CD14-positive monocyte (primary cell): ENCODE measurements at regions not wholly inside any gene's neighbourhood (a gene's known extent, or its start where the extent isn't known, plus 50 kb on each side); places are given as distances from the start of the nearest gene placed in this dataset.

ENCODE experiments used
- DNase-seq, 3 donors: peaks; one replicate each; pipeline ENCODE4 v3.0.0-alpha.2; 2011 to 2022
- H2AFZ ChIP-seq: 2 replicates; pipeline ENCODE4 v1.6.0; 2012; ENCODE audit warnings: mild to moderate bottlenecking, low read depth, low read length, inconsistent platforms; ENCODE audit not compliant: insufficient read depth, poor library complexity, severe bottlenecking
- H3K27ac ChIP-seq, 2 donors: 1 replicate in 1 of 2; 2 replicates in 1 of 2; pipeline ENCODE4 v1.5.1; 2012 to 2013; ENCODE audit warnings: low read length in 2 of 2, control low read depth in 1 of 2, inconsistent platforms in 1 of 2, low read depth in 1 of 2, mild to moderate bottlenecking in 1 of 2
- H3K27me3 ChIP-seq, 2 donors: one replicate each; pipeline versions ENCODE4 v1.6.0 to v1.6.1; 2011 to 2013; ENCODE audit warnings: low read length in 2 of 2; ENCODE audit not compliant: control insufficient read depth in 2 of 2, insufficient read depth in 2 of 2
- H3K36me3 ChIP-seq, 2 donors: replicated peaks in 1 of 2; 1 replicate in 1 of 2; 2 replicates in 1 of 2; pipeline versions ENCODE4 v1.5.1 to v1.6.1; 2012 to 2013; ENCODE audit warnings: low read length in 2 of 2, control low read depth in 1 of 2, inconsistent platforms in 1 of 2, mild to moderate bottlenecking in 1 of 2; ENCODE audit not compliant: insufficient read depth in 2 of 2, control insufficient read depth in 1 of 2
- H3K4me1 ChIP-seq, 2 donors: 1 replicate in 1 of 2; 2 replicates in 1 of 2; pipeline versions ENCODE4 v1.5.1 to v1.6.1; 2012 to 2013; ENCODE audit warnings: low read length in 2 of 2, control low read depth in 1 of 2, inconsistent platforms in 1 of 2, mild to moderate bottlenecking in 1 of 2, moderate library complexity in 1 of 2; ENCODE audit not compliant: insufficient read depth in 2 of 2, control insufficient read depth in 1 of 2
- H3K4me2 ChIP-seq: replicated peaks from 2 replicates; pipeline ENCODE3; 2012; ENCODE audit warnings: low read length, moderate library complexity, mild to moderate bottlenecking; ENCODE audit not compliant: poor library complexity, severe bottlenecking; ENCODE audit errors: extremely low read depth
- H3K4me3 ChIP-seq, 3 experiments: fragments of 200-600 bp in 1 of 3; sonication (generic) in 1 of 3; replicated peaks in 1 of 3; 1 replicate in 2 of 3; 2 replicates in 1 of 3; pipeline ENCODE4 v1.5.1; 2011 to 2013; ENCODE audit warnings: low read length in 3 of 3, mild to moderate bottlenecking in 3 of 3, control low read depth in 2 of 3, low read depth in 2 of 3, inconsistent platforms in 1 of 3, moderate library complexity in 1 of 3
- H3K79me2 ChIP-seq: 2 replicates; pipeline ENCODE4 v1.6.0; 2012; ENCODE audit warnings: mild to moderate bottlenecking, control low read depth, inconsistent platforms, low read length, moderate library complexity; ENCODE audit not compliant: insufficient read depth
- H3K9ac ChIP-seq: 2 replicates; pipeline ENCODE4 v1.6.0; 2017; ENCODE audit warnings: low read length, mild to moderate bottlenecking; ENCODE audit not compliant: insufficient read depth, poor library complexity, severe bottlenecking
- H3K9me3 ChIP-seq, 2 donors: replicated peaks in 1 of 2; 1 replicate in 1 of 2; 2 replicates in 1 of 2; pipeline versions ENCODE4 v1.5.1 to v1.6.1; 2012 to 2013; ENCODE audit warnings: low read length in 2 of 2, control low read depth in 1 of 2; ENCODE audit not compliant: control insufficient read depth in 1 of 2, insufficient read depth in 1 of 2
- H4K20me1 ChIP-seq: 2 replicates; pipeline ENCODE4 v1.6.0; 2012; ENCODE audit warnings: mild to moderate bottlenecking, low read length, control low read depth, moderate library complexity; ENCODE audit not compliant: insufficient read depth
- H3K27ac Mint-ChIP-seq, 7 donors: one replicate each; pipeline ENCODE4 v1.8.0; 2020; ENCODE audit warnings: mild to moderate bottlenecking in 7 of 7, mixed read lengths in 7 of 7, moderate library complexity in 6 of 7, inconsistent platforms in 2 of 7
- H3K27me3 Mint-ChIP-seq, 3 donors: one replicate each; pipeline ENCODE4 v1.8.0; 2021 to 2022; ENCODE audit warnings: low read depth in 3 of 3, mild to moderate bottlenecking in 3 of 3, mixed read lengths in 3 of 3, moderate library complexity in 3 of 3, inconsistent platforms in 1 of 3
- H3K36me3 Mint-ChIP-seq, 2 donors: one replicate each; pipeline ENCODE4 v1.8.0; 2020; ENCODE audit warnings: mixed read lengths in 2 of 2, inconsistent platforms in 1 of 2, mild to moderate bottlenecking in 1 of 2
- H3K4me1 Mint-ChIP-seq: one replicate; pipeline ENCODE4 v1.8.0; 2020; ENCODE audit warnings: mild to moderate bottlenecking, mixed read lengths
- H3K4me3 Mint-ChIP-seq, 2 donors: one replicate each; pipeline ENCODE4 v1.8.0; 2020; ENCODE audit warnings: mild to moderate bottlenecking in 2 of 2, mixed read lengths in 2 of 2, moderate library complexity in 1 of 2
- H3K9me3 Mint-ChIP-seq, 7 donors: one replicate each; pipeline ENCODE4 v1.8.0; 2020 to 2022; ENCODE audit warnings: mixed read lengths in 7 of 7, mild to moderate bottlenecking in 6 of 7, moderate library complexity in 6 of 7, inconsistent platforms in 2 of 7
- CTCF ChIP-seq: fragments of 200-600 bp; IDR thresholded peaks from one replicate; pipeline ENCODE4 v1.8.0; 2022; ENCODE audit warnings: antibody characterized with exemption, mild to moderate bottlenecking
- WGBS: methylation state at CpG from one replicate; pipeline ENCODE4 v1.1.5; 2013; ENCODE audit warnings: missing lambda C conversion rate; ENCODE audit not compliant: insufficient coverage; 5-methylcytosine and 5-hydroxymethylcytosine counted together
- intact Hi-C, 2 donors: fragments of 100-400 bp; cut with micrococcal nuclease; formaldehyde crosslinking; loops; one replicate each; pipeline versions ENCODE4 v1.15.0 to v1.15.1; 2023

DNA sequence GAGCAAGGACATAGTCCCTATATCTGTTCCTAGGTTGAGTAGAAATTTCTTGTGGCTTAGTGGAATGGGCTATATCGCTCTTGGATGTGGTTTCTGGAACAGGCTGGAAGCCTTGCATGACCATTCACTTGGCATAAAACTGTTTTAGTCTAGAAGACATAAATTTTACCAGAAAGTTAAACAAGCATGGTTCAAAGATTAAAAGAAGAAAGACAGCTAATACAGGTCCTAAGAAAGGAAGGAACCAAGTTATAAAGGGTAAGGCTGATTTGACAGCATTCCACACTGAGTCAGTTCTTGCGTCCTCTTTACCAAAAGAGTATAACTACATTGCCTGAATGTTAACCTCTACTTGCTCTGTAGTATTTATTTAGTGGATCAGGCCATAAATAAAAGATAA lies 724.2 kb downstream of the SORCS1 start:
- no peaks in the 10 kb centered on the region for H3K4me1 ChIP-seq
- H3K27ac Mint-ChIP-seq: no peak overlapping the region
- no peak for TF ChIP-seq CTCF
- H3K79me2 ChIP-seq: no peaks in the 10 kb centered on the region
- H3K36me3 ChIP-seq: no peaks in the 10 kb centered on the region
- intact Hi-C loops: no loop called here
- no peaks in the 10 kb centered on the region for H3K27me3 ChIP-seq
- no peaks in the 10 kb centered on the region for H3K9me3 ChIP-seq
- no peaks in the 10 kb centered on the region for H3K4me1 Mint-ChIP-seq
- no peak overlapping the region for H3K4me2 ChIP-seq
- H3K9me3 Mint-ChIP-seq: peaks cover 0 to 2% (median 0%) of the 10 kb centered on the region in 7 donors
- H4K20me1 ChIP-seq: no peaks in the 10 kb centered on the region
- no peak overlapping the region for H3K4me3 Mint-ChIP-seq
- WGBS: no CpG with 5 or more reads among the region's 2 CpGs
- no peaks in the 10 kb centered on the region for H3K36me3 Mint-ChIP-seq
- no peak overlapping the region for H3K27ac ChIP-seq
- no peak overlapping the region for H3K4me3 ChIP-seq
- H3K27me3 Mint-ChIP-seq: no peaks in the 10 kb centered on the region
- no peak for DNase-seq
- H2AFZ ChIP-seq: no peak overlapping the region
- H3K9ac ChIP-seq: no peak overlapping the region

- H2AFZ ChIP-seq: no peak overlapping the region
- H3K9ac ChIP-seq: no peak overlapping the region
- no peak overlapping the region for H3K4me3 ChIP-seq
- no peaks in the 10 kb centered on the region for H3K79me2 ChIP-seq
- Mint-ChIP-seq H3K4me3 (no peak overlapping the region), H3K27ac (no peak overlapping the region), H3K27me3 (no peaks in the 10 kb centered on the region), H3K36me3 (no peaks in the 10 kb centered on the region), H3K4me1 (no peaks in the 10 kb centered on the region), H3K9me3 (peaks cover 0 to 2% (median 0%) of the 10 kb centered on the region in 7 donors)
- WGBS: no CpG with 5 or more reads among the region's 3 CpGs
- H3K36me3 ChIP-seq: no peaks in the 10 kb centered on the region
- DNase-seq: no peak
- H3K4me2 ChIP-seq: no peak overlapping the region
- H4K20me1 ChIP-seq: no peaks in the 10 kb centered on the region
- intact Hi-C loops: no loop called here
- H3K27me3 ChIP-seq: no peaks in the 10 kb centered on the region
- H3K9me3 ChIP-seq: no peaks in the 10 kb centered on the region
- no peak overlapping the region for H3K27ac ChIP-seq
- H3K4me1 ChIP-seq: no peaks in the 10 kb centered on the region
- no peak for TF ChIP-seq CTCF
Observed at GRCh38 chr10:106439366-106439765, 725.1 kb downstream of the SORCS1 start.
